Kidney epithelial cell (primary cell): ENCODE measurements at regions not wholly inside any gene's neighbourhood (a gene's known extent, or its start where the extent isn't known, plus 50 kb on each side); places are given as distances from the start of the nearest gene placed in this dataset.

Experiments used
- DNase-seq: peaks from one replicate; pipeline ENCODE4 v3.0.0-alpha.2; 2010; ENCODE audit warnings: low read depth
- H3K27me3 ChIP-seq: 2 replicates; pipeline ENCODE4 v1.6.0; 2011; ENCODE audit warnings: low read length; ENCODE audit not compliant: control insufficient read depth, insufficient read depth
- H3K36me3 ChIP-seq: 2 replicates; pipeline ENCODE4 v1.5.1; 2011; ENCODE audit warnings: low read length; ENCODE audit not compliant: control insufficient read depth, insufficient read depth
- H3K4me3 ChIP-seq: 2 replicates; pipeline ENCODE4 v1.5.1; 2011; ENCODE audit warnings: low read depth, mild to moderate bottlenecking, control low read depth, low read length
- TF ChIP-seq, protein P1 (sequence below): IDR thresholded peaks from 2 replicates; pipeline ENCODE4 v1.5.1; 2011; ENCODE audit warnings: mild to moderate bottlenecking, moderate library complexity, low read length, control low read depth, inconsistent platforms; ENCODE audit not compliant: insufficient read depth, poor library complexity, severe bottlenecking

DNA sequence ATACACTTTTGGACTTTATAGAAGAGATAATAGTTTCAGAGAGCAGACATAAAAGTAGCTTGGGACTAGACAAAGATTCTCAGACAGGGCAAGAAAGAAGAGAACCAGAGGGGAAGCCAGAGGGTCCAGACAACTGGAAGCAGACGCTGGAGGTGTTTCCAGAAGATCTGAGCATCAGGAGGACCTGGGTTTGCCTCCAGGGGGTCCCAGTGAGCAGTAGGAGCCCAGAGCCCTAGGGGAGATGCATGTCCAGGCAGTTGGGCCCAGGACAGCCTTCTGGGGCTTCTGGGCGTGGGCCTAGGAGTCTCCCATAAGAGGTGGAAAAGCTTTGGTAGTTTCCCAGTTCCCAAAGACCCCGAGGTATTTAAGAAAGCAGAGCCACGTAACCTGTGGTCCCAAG lies 251.2 kb upstream of the ID2 start:
- no peaks in the 10 kb centered on the region for H3K36me3 ChIP-seq
- H3K4me3 ChIP-seq: no peak overlapping the region
- no peak for DNase-seq
- H3K27me3 ChIP-seq: no peaks in the 10 kb centered on the region
- TF ChIP-seq, protein P1, sequence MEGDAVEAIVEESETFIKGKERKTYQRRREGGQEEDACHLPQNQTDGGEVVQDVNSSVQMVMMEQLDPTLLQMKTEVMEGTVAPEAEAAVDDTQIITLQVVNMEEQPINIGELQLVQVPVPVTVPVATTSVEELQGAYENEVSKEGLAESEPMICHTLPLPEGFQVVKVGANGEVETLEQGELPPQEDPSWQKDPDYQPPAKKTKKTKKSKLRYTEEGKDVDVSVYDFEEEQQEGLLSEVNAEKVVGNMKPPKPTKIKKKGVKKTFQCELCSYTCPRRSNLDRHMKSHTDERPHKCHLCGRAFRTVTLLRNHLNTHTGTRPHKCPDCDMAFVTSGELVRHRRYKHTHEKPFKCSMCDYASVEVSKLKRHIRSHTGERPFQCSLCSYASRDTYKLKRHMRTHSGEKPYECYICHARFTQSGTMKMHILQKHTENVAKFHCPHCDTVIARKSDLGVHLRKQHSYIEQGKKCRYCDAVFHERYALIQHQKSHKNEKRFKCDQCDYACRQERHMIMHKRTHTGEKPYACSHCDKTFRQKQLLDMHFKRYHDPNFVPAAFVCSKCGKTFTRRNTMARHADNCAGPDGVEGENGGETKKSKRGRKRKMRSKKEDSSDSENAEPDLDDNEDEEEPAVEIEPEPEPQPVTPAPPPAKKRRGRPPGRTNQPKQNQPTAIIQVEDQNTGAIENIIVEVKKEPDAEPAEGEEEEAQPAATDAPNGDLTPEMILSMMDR: no peak

DNA sequence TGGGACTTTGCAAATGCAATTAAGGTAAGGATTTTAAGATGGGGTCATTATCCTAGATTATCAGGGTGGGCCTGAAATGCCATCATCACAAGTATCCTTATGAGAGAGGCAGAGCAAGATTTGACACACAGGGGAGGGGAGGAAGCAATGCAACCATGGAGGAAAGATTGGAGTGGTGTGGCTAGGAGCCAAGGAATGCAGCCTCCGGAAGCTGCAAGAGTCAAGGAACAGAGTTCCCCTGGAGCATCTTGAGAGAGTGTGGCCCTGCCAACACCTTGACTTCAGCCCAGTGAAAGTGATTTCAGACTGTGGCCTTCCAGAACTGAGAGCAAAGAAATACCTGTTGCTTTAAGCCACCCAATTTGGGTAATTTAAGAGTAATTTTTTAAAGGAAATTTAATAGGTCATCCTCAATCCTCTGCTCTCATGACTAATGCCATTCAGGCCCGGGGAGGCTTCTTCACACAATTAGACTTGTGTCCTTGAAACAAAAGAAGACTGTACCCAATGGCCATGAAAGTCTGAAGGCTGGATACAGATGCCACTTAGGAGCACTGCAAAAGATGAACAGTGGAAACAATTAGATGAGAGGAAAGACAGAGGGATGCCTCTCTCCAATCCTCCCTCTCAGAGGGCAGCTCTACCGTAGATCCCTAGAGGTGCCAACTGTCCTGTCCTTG lies 250.3 kb upstream of the ID2 start:
- Histone ChIP-seq H3K36me3 (no peaks in the 10 kb centered on the region), H3K27me3 (no peaks in the 10 kb centered on the region), H3K4me3 (no peak overlapping the region)
- TF ChIP-seq, protein P1: no peak
- DNase-seq: no peak

DNA sequence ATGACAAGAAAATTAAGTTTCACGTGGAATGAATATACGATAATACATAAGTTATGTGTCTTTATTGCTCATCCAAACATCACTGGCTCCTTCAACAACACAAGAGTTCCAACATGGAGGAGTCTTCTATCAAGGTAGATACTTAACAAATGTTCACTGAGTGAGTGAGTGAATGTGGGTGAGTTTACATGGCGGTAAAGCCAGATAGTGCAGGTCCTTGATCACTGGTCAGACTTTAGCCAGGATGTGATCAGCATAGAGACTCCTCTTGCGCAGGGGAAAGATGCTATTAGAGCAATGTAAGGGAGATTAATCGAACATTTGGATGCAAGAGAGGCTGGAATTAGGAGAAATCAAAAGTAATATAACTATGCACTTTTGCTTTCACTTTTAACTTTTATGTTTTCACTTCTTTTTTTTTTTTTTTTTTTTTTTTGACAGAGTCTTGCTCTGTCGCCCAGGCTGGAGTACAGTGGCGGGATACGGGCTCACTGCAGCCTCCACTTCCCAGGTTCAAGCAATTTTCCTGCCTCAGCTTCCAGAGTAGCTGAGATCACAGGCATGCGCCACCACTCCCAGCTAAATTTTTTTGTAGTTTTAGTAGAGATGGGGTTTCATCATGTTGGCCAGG lies 249.0 kb upstream of the ID2 start:
- no peak for DNase-seq
- TF ChIP-seq, protein P1: no peak
- Histone ChIP-seq H3K4me3 (no peak overlapping the region), H3K27me3 (no peaks in the 10 kb centered on the region), H3K36me3 (no peaks in the 10 kb centered on the region)

DNA sequence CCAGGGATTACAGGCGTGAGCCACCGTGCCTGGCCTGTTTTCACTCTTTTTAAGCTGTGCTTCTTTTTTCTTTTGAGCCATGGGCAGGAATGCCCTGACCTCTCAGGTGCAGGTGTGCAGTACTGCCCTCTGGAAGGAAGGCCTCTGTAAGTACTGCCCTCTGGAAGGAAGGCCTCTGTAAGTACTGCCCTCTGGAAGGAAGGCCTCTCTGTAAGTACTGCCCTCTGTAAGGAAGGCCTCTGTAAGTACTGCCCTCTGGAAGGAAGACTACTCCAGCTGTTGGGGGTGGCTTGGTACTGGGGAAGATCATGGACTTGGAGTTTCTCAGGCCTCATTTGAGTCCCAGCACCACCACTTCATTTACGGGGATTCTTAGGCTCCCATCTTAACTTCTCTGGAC lies 248.5 kb upstream of the ID2 start:
- TF ChIP-seq, protein P1: no peak
- no peaks in the 10 kb centered on the region for H3K36me3 ChIP-seq
- H3K27me3 ChIP-seq: no peaks in the 10 kb centered on the region
- no peak overlapping the region for H3K4me3 ChIP-seq
- DNase-seq: no peak

DNA sequence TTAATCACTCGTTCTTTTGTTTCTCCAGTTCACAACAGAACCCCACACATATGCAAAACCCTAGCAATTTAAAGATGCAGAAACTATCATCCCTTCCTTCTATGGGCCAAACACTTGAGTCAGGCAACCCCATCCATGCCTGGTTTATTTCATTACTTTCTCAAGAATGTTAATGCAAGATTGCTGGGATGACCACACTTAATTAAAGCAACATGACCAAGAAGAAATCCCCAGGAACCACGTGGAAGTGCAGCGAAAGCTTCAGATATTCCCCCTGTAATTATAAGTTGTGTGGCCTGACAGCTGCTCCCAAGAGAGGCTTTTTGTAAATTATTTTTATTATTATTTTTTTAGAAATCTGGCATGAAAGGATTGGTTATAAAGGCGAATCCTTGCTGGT lies 246.2 kb upstream of the ID2 start:
- H3K27me3 ChIP-seq: no peaks in the 10 kb centered on the region
- DNase-seq: no peak
- H3K36me3 ChIP-seq: no peaks in the 10 kb centered on the region

More for the DNA sequence above, 246.2 kb upstream of the ID2 start:
- H3K4me3 ChIP-seq: no peak overlapping the region
- TF ChIP-seq, protein P1: no peak
